IMR-90 (cell line): ENCODE measurements at regions not wholly inside any gene's neighbourhood (a gene's known extent, or its start where the extent isn't known, plus 50 kb on each side); places are given as distances from the start of the nearest gene placed in this dataset.

Experiments
- CEBPB ChIP-seq: IDR thresholded peaks from 2 replicates; pipeline ENCODE4 v1.6.1; 2012; ENCODE audit warnings: low read depth, low read length, improper control_type of control experiment
- MAZ ChIP-seq: IDR thresholded peaks from 2 replicates; pipeline ENCODE4 v1.6.1; 2012; ENCODE audit warnings: low read depth, mild to moderate bottlenecking, low read length, improper control_type of control experiment, moderate library complexity, borderline replicate concordance
- MXI1 ChIP-seq: IDR thresholded peaks from 2 replicates; pipeline ENCODE4 v1.6.1; 2012; ENCODE audit warnings: low read depth, mild to moderate bottlenecking, low read length, moderate library complexity, borderline replicate concordance
- RCOR1 ChIP-seq: IDR thresholded peaks from 2 replicates; pipeline ENCODE4 v1.6.1; 2012; ENCODE audit warnings: mild to moderate bottlenecking, low read length, improper control_type of control experiment; ENCODE audit not compliant: insufficient replicate concordance
- RFX5 ChIP-seq: IDR thresholded peaks from 2 replicates; pipeline ENCODE4 v1.8.0; 2012; ENCODE audit warnings: low read depth, mild to moderate bottlenecking, low read length, moderate library complexity
- TF ChIP-seq, protein P1 (sequence below): fragments of 150-350 bp; IDR thresholded peaks from 2 replicates; pipeline ENCODE4 v1.6.1; 2016; ENCODE audit warnings: low read depth, mild to moderate bottlenecking, low read length, moderate library complexity, borderline replicate concordance
- TF ChIP-seq, protein P2 (sequence below): conservative IDR thresholded peaks from 2 replicates; pipeline ENCODE4 v1.5.1; 2012; ENCODE audit warnings: mild to moderate bottlenecking, low read depth, low read length, improper control_type of control experiment

DNA sequence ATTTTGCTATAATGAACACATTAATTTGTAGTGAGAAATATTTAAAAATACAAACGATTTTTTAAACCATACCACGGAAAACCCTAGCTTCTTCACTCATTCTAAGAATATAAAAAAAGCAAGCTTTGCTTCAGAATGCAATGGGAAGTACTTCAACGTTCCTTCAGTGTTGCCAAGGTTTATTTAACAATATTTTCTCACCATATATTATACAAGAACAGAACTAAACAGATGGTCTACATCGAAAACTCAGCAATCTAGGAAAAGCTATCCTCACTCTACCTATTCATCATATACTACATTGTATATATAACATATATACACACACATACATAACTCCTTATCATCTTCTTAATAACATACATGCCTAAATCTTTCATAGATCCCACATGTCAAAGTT is 1047.4 kb downstream of the IGSF11 start:
- no peak for TF ChIP-seq CEBPB
- no peak for TF ChIP-seq MXI1
- no peak for TF ChIP-seq MAZ
- TF ChIP-seq, protein P1, sequence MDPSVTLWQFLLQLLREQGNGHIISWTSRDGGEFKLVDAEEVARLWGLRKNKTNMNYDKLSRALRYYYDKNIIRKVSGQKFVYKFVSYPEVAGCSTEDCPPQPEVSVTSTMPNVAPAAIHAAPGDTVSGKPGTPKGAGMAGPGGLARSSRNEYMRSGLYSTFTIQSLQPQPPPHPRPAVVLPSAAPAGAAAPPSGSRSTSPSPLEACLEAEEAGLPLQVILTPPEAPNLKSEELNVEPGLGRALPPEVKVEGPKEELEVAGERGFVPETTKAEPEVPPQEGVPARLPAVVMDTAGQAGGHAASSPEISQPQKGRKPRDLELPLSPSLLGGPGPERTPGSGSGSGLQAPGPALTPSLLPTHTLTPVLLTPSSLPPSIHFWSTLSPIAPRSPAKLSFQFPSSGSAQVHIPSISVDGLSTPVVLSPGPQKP = no peak
- TF ChIP-seq, protein P2, sequence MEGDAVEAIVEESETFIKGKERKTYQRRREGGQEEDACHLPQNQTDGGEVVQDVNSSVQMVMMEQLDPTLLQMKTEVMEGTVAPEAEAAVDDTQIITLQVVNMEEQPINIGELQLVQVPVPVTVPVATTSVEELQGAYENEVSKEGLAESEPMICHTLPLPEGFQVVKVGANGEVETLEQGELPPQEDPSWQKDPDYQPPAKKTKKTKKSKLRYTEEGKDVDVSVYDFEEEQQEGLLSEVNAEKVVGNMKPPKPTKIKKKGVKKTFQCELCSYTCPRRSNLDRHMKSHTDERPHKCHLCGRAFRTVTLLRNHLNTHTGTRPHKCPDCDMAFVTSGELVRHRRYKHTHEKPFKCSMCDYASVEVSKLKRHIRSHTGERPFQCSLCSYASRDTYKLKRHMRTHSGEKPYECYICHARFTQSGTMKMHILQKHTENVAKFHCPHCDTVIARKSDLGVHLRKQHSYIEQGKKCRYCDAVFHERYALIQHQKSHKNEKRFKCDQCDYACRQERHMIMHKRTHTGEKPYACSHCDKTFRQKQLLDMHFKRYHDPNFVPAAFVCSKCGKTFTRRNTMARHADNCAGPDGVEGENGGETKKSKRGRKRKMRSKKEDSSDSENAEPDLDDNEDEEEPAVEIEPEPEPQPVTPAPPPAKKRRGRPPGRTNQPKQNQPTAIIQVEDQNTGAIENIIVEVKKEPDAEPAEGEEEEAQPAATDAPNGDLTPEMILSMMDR = no peak
- no peak for TF ChIP-seq RCOR1
- no peak for TF ChIP-seq RFX5
